HT-29 (cell line): ENCODE measurements at regions not wholly inside any gene's neighbourhood (a gene's known extent, or its start where the extent isn't known, plus 50 kb on each side); places are given as distances from the start of the nearest gene placed in this dataset.

Experiments
- DNase-seq: peaks from one replicate; pipeline ENCODE4 v3.0.0-alpha.2; 2015; ENCODE audit warnings: low spot score

GRCh38 chr14:97390096-97390724 lies 593.0 kb downstream of the VRK1 start:
- DNase-seq, result no peak

- no peak for DNase-seq
Measured at GRCh38 chr14:97393244-97393643, 596.1 kb downstream of the VRK1 start.

- DNase-seq, result no peak
Measured at GRCh38 chr14:97395068-97395467, 597.9 kb downstream of the VRK1 start.

GRCh38 chr14:97401714-97402113 lies 604.5 kb downstream of the VRK1 start:
- no peak for DNase-seq

- no peak for DNase-seq
Measured at GRCh38 chr14:97402279-97402678, 605.1 kb downstream of the VRK1 start.

GRCh38 chr14:97407701-97408407 lies 610.7 kb downstream of the VRK1 start:
- DNase-seq, result no peak

- no peak for DNase-seq
Measured at GRCh38 chr14:97408503-97408902, 611.3 kb downstream of the VRK1 start.

- no peak for DNase-seq
Measured at GRCh38 chr14:97408937-97409815, 612.0 kb downstream of the VRK1 start.

- no peak for DNase-seq
Measured at GRCh38 chr14:97410667-97411620, 613.8 kb downstream of the VRK1 start.

- DNase-seq, result no peak
Measured at GRCh38 chr14:97411938-97412612, 614.9 kb downstream of the VRK1 start.

- DNase-seq, result no peak
Measured at GRCh38 chr14:97413022-97413539, 615.9 kb downstream of the VRK1 start.

GRCh38 chr14:97413966-97414717 lies 617.0 kb downstream of the VRK1 start:
- DNase-seq, result no peak

GRCh38 chr14:97414718-97415098 lies 617.5 kb downstream of the VRK1 start:
- no peak for DNase-seq

- no peak for DNase-seq
Measured at GRCh38 chr14:97415907-97416306, 618.7 kb downstream of the VRK1 start.

- DNase-seq, result no peak
Measured at GRCh38 chr14:97416550-97416949, 619.4 kb downstream of the VRK1 start.

- no peak for DNase-seq
Measured at GRCh38 chr14:97417331-97417730, 620.1 kb downstream of the VRK1 start.

- DNase-seq, result no peak
Measured at GRCh38 chr14:97420211-97420610, 623.0 kb downstream of the VRK1 start.

GRCh38 chr14:97426776-97427175 lies 629.6 kb downstream of the VRK1 start:
- no peak for DNase-seq

- DNase-seq, result no peak
Measured at GRCh38 chr14:97428808-97429440, 631.7 kb downstream of the VRK1 start.
